AG04450 (cell line): ENCODE measurements at regions not wholly inside any gene's neighbourhood (a gene's known extent, or its start where the extent isn't known, plus 50 kb on each side); places are given as distances from the start of the nearest gene placed in this dataset.

ENCODE experiments used
- CTCF ChIA-PET: fragments of 300-600, 350-600 bp; formaldehyde crosslinking; extraction: SDS; loops from one replicate; lab custom pipeline; 2022; ENCODE audit warnings: antibody characterized with exemption, inconsistent platforms; lab: Charles Lee
- POLR2A ChIA-PET: fragments of 350-600 bp; formaldehyde crosslinking; extraction: SDS; loops from one replicate; lab custom pipeline; 2021; ENCODE audit warnings: antibody characterized with exemption, inconsistent platforms; lab: Yijun Ruan, JAX
- DNase-seq: peaks from one replicate; pipeline ENCODE4 v3.0.0-alpha.2; 2011; ENCODE audit warnings: low read depth, low spot score
- H3K27ac ChIP-seq: one replicate; pipeline ENCODE4 v1.5.1; 2012; ENCODE audit warnings: low read depth, low read length, control low read depth
- H3K27me3 ChIP-seq: one replicate; pipeline ENCODE4 v1.6.0; 2012; ENCODE audit warnings: low read length; ENCODE audit not compliant: control insufficient read depth, insufficient read depth
- H3K4me3 ChIP-seq: 2 replicates; pipeline ENCODE4 v1.5.1; 2011; ENCODE audit warnings: mild to moderate bottlenecking, low read depth, low read length, control low read depth
- H3K9me3 ChIP-seq: 2 replicates; pipeline ENCODE4 v1.5.1; 2012; ENCODE audit warnings: low read length; ENCODE audit not compliant: control insufficient read depth, insufficient read depth
- CTCF ChIP-seq: IDR thresholded peaks from 2 replicates; pipeline ENCODE4 v1.5.1; 2011; ENCODE audit warnings: low read depth, low read length, control low read depth, inconsistent platforms

GRCh38 chr2:152245653-152246052 is 70.1 kb upstream of the STAM2 start:
- ChIA-PET POLR2A (no interaction called here), CTCF (interaction anchor here (0.6 kb wide), 1 partner anchor 361 kb away, joined by 3 read pairs; no protein-coding TSS in a partner anchor)
- H3K27me3 ChIP-seq, result no peaks in the 10 kb centered on the region
- no peak for TF ChIP-seq CTCF
- no peak overlapping the region for H3K27ac ChIP-seq
- H3K9me3 ChIP-seq, result no peaks in the 10 kb centered on the region
- H3K4me3 ChIP-seq, result no peak overlapping the region
- no peak for DNase-seq

DNA sequence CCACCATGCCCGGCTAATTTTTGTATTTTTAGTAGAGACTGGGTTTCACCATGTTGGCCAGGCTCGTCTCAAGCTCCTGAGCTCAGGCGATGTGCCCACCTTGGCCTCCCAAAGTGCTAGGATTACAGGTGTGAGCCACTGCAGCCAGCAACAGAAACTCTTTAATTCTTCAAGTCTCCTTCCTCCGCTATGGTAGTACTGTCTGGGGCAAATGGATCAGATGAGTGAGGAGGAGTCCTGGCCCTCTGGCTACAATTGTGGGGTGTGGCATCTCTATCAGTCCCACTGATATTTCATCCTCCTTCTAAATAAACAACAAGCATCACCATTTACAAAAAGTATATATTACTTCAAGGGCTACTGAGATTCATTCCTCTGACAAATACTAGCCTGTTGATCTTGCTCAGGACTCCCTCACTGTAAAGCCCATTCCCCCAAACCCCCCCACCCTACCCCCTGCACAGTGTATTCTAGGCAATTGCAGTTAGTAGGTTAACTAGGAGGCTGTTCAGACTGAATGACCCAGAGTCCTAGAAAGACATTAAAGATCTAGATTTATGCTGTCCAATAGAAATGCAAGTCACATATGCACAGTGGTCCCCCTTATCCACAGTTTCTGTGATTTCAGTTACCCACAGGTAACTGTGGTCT is 71.2 kb upstream of the STAM2 start:
- POLR2A ChIA-PET, result no interaction called here
- Histone ChIP-seq H3K27me3 (no peaks in the 10 kb centered on the region), H3K9me3 (no peaks in the 10 kb centered on the region), H3K27ac (no peak overlapping the region), H3K4me3 (no peak overlapping the region)
- DNase-seq, result no peak
- TF ChIP-seq CTCF, result no peak
- CTCF ChIA-PET, result interaction anchor here (0.7 kb wide), 2 partner anchors 12 to 28 kb away, joined by 3 read pairs; no protein-coding TSS in a partner anchor

DNA sequence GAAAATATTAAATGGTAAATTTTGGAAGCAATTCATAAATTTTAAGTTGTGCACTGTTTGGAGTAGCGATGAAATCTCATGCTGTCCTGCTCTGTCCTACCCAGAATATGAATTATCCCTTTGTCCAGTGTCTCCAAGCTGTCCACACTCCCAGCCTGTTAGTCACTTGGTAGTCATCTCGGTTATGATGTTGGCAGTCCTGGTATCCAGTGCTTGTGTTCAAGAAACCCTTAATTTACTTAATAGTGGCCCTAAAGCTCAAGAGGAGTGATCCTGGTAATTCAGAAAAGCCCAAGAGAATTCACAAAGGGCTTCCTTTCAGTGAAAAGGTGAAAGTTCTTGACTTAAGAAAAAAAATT is 71.8 kb upstream of the STAM2 start:
- Histone ChIP-seq H3K27ac (no peak overlapping the region), H3K4me3 (no peak overlapping the region), H3K27me3 (no peaks in the 10 kb centered on the region), H3K9me3 (no peaks in the 10 kb centered on the region)
- ChIA-PET CTCF (no interaction called here), POLR2A (no interaction called here)
- no peak for DNase-seq
- TF ChIP-seq CTCF, result no peak

- H3K9me3 ChIP-seq, result no peaks in the 10 kb centered on the region
- no peak for DNase-seq
- CTCF ChIA-PET, result no interaction called here
- no peak overlapping the region for H3K27ac ChIP-seq
- no peak overlapping the region for H3K4me3 ChIP-seq
- TF ChIP-seq CTCF, result no peak
- POLR2A ChIA-PET, result no interaction called here
- H3K27me3 ChIP-seq, result peaks cover 5% of the 10 kb centered on the region
These were observed 75.0 kb upstream of the STAM2 start for GRCh38 chr2:152250421-152251100.

- no peak for DNase-seq
- no peak overlapping the region for H3K27ac ChIP-seq
- no peaks in the 10 kb centered on the region for H3K9me3 ChIP-seq
- ChIA-PET CTCF (no interaction called here), POLR2A (no interaction called here)
- peaks cover 5% of the 10 kb centered on the region for H3K27me3 ChIP-seq
- no peak for TF ChIP-seq CTCF
- no peak overlapping the region for H3K4me3 ChIP-seq
These were observed 75.6 kb upstream of the STAM2 start for GRCh38 chr2:152251211-152251610.
